ENCODE measurements at regions not wholly inside any gene's neighbourhood (a gene's known extent, or its start where the extent isn't known, plus 50 kb on each side); places are given as distances from the start of the nearest gene placed in this dataset.

GRCh38 chrX:116823677-116824076, 360.9 kb upstream of the CT83 start:
- no peaks in the 10 kb centered on the region for H3K27me3 ChIP-seq (ENCODE audit: control insufficient read depth in 1 of 2, insufficient read depth in 2 of 2, low read length in 2 of 2)
- TF ChIP-seq, protein P1, sequence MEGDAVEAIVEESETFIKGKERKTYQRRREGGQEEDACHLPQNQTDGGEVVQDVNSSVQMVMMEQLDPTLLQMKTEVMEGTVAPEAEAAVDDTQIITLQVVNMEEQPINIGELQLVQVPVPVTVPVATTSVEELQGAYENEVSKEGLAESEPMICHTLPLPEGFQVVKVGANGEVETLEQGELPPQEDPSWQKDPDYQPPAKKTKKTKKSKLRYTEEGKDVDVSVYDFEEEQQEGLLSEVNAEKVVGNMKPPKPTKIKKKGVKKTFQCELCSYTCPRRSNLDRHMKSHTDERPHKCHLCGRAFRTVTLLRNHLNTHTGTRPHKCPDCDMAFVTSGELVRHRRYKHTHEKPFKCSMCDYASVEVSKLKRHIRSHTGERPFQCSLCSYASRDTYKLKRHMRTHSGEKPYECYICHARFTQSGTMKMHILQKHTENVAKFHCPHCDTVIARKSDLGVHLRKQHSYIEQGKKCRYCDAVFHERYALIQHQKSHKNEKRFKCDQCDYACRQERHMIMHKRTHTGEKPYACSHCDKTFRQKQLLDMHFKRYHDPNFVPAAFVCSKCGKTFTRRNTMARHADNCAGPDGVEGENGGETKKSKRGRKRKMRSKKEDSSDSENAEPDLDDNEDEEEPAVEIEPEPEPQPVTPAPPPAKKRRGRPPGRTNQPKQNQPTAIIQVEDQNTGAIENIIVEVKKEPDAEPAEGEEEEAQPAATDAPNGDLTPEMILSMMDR (IDR thresholded peaks at IDR 0.05) = no peak
- ChIA-PET CTCF (no interaction called here), POLR2A (no interaction called here)
- H3K4me1 Mint-ChIP-seq (ENCODE audit: low read depth) = no peaks in the 10 kb centered on the region
- no peak overlapping the region for H3K27ac Mint-ChIP-seq
- H3K36me3 Mint-ChIP-seq (ENCODE audit: low read depth) = no peaks in the 10 kb centered on the region
- H3K27me3 Mint-ChIP-seq = no peaks in the 10 kb centered on the region
- H3K9me3 Mint-ChIP-seq = no peaks in the 10 kb centered on the region
- no peak for DNase-seq
- no peaks in the 10 kb centered on the region for H3K36me3 ChIP-seq (ENCODE audit: insufficient read depth, low read length)
- no peak overlapping the region for H3K4me3 ChIP-seq (ENCODE audit: low read length)
- intact Hi-C loops (cut with DNase I, micrococcal nuclease) = no loop called here
- H3K4me3 Mint-ChIP-seq = no peak overlapping the region
- no peaks in the 10 kb centered on the region for H3K4me1 ChIP-seq (ENCODE audit: insufficient read depth, low read length)
- no peak overlapping the region for H3K27ac ChIP-seq (ENCODE audit: low read depth in 1 of 2, low read length in 2 of 2)
- no peak for ATAC-seq (ENCODE audit: poor library complexity)
- H3K9me3 ChIP-seq (ENCODE audit: control insufficient read depth in 1 of 2, insufficient read depth in 1 of 2, low read length in 2 of 2) = no peaks in the 10 kb centered on the region

DNA sequence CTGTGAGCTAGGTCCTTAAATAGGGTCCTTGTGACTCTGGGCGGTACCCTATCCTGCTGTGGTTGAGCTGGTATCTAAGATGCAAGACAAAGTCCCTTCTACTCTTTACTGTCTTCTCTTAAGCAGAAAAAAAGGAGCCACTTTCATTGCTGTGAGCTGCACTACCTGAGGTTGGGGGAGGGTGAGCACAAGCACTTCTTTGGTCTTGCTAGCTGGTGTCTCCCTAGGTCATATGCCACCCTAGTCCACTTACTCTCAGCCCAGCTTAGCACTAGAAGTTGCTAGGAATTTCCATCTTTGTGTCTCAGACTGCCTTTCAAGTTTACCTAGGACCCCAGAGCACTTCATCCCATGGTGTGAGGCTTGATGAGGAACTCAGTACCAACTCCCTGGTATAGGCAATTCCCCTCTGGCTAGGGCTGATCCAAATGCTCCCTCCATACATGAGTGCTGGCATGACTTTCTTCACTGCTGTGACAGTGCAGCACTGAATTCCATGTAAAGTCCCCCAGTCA, 343.6 kb upstream of the CT83 start:
- TF ChIP-seq, protein P1 (IDR thresholded peaks at IDR 0.05) = no peak
- intact Hi-C loops (cut with DNase I, micrococcal nuclease) = no loop called here
- Histone ChIP-seq H3K36me3 (ENCODE audit: insufficient read depth, low read length) (no peaks in the 10 kb centered on the region), H3K27me3 (ENCODE audit: control insufficient read depth in 1 of 2, insufficient read depth in 2 of 2, low read length in 2 of 2) (no peaks in the 10 kb centered on the region), H3K27ac (ENCODE audit: low read depth in 1 of 2, low read length in 2 of 2) (no peak overlapping the region), H3K9me3 (ENCODE audit: control insufficient read depth in 1 of 2, insufficient read depth in 1 of 2, low read length in 2 of 2) (no peaks in the 10 kb centered on the region), H3K4me3 (ENCODE audit: low read length) (no peak overlapping the region), H3K4me1 (ENCODE audit: insufficient read depth, low read length) (no peaks in the 10 kb centered on the region)
- no peaks in the 10 kb centered on the region for H3K9me3 Mint-ChIP-seq
- H3K36me3 Mint-ChIP-seq (ENCODE audit: low read depth) = no peaks in the 10 kb centered on the region
- CTCF ChIA-PET = no interaction called here
- H3K27ac Mint-ChIP-seq = no peak overlapping the region
- ATAC-seq (ENCODE audit: poor library complexity) (no peak), DNase-seq (no peak)
- H3K27me3 Mint-ChIP-seq = no peaks in the 10 kb centered on the region
- POLR2A ChIA-PET = no interaction called here
- H3K4me1 Mint-ChIP-seq (ENCODE audit: low read depth) = no peaks in the 10 kb centered on the region
- H3K4me3 Mint-ChIP-seq = no peak overlapping the region

GRCh38 chrX:116801943-116802342, 339.2 kb upstream of the CT83 start:
- H3K27ac ChIP-seq (ENCODE audit: low read depth in 1 of 2, low read length in 2 of 2) = no peak overlapping the region
- H3K9me3 ChIP-seq (ENCODE audit: control insufficient read depth in 1 of 2, insufficient read depth in 1 of 2, low read length in 2 of 2) = no peaks in the 10 kb centered on the region
- Mint-ChIP-seq H3K4me1 (ENCODE audit: low read depth) (no peaks in the 10 kb centered on the region), H3K36me3 (ENCODE audit: low read depth) (no peaks in the 10 kb centered on the region), H3K4me3 (no peak overlapping the region), H3K9me3 (no peaks in the 10 kb centered on the region), H3K27ac (no peak overlapping the region), H3K27me3 (no peaks in the 10 kb centered on the region)
- ChIA-PET POLR2A (no interaction called here), CTCF (no interaction called here)
- no peaks in the 10 kb centered on the region for H3K4me1 ChIP-seq (ENCODE audit: insufficient read depth, low read length)
- H3K4me3 ChIP-seq (ENCODE audit: low read length) = no peak overlapping the region
- no peak for DNase-seq
- H3K27me3 ChIP-seq (ENCODE audit: control insufficient read depth in 1 of 2, insufficient read depth in 2 of 2, low read length in 2 of 2) = no peaks in the 10 kb centered on the region
- ATAC-seq (ENCODE audit: poor library complexity) = no peak
- H3K36me3 ChIP-seq (ENCODE audit: insufficient read depth, low read length) = no peaks in the 10 kb centered on the region
- intact Hi-C loops (cut with DNase I, micrococcal nuclease) = no loop called here
- TF ChIP-seq, protein P1 (IDR thresholded peaks at IDR 0.05) = no peak

Data from CD4-positive, alpha-beta T cell (primary cell).